SIG-M5 treated with dmso at 0.1 percent for 504 hours (cell line): ENCODE measurements at regions not wholly inside any gene's neighbourhood (a gene's known extent, or its start where the extent isn't known, plus 50 kb on each side); places are given as distances from the start of the nearest gene placed in this dataset.
"Not testable (repeated sequence)": the region's sequence is repeated elsewhere in the genome, so short reads cannot be mapped to it uniquely, and the experiment has no call there.

ENCODE experiments used
- DNase-seq: peaks from one replicate; lab custom pipeline; 2025; ENCODE audit not compliant: unreplicated experiment; lab: John Stamatoyannopoulos, UW

DNA sequence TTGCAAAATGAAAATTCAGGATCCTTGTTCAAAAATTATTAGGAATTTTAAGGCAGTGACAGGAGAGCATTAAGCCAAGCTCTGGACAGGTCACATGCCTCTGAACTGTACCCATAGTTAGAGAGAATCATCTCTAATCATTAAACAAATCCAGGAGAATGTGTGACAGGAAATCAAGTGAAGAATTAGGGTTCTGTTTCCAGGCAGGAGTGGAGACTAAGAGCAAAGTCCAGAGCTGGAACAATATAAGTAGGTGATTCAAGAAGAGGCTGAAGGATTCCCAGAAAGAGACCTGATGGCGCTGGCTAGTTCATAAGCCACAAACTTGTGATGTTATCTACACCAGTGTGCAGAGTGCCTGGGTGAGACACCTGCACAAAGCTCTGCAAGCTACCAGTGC lies 104.6 kb upstream of the PRKG2 start:
- DNase-seq: no peak

DNA sequence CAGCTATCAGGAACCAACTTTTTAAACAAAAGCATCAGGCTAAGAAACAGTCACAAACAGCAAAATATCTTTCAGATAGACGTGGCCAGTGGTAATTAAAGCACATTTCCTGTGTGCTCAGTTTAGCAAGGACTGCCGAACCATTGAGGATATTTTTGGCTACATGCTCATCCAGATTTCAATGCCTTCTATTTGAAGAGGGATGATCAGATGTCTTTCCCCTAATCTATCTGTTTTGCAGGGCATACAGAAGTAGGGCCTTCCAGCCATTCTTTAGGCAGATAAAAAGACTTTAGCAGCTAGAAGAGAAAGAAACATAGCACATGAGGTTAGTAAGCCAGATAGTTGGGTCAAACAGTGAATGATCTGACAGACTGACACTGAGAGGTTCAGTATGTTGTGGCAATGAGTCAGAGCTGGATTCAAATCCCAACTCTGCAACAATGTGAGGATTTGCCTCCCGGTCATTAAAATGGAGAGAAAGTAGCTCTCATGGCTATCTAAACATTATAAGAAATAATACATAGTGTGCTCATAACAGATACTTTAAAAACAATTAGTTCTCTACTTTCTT lies 100.0 kb upstream of the PRKG2 start:
- no peak for DNase-seq

DNA sequence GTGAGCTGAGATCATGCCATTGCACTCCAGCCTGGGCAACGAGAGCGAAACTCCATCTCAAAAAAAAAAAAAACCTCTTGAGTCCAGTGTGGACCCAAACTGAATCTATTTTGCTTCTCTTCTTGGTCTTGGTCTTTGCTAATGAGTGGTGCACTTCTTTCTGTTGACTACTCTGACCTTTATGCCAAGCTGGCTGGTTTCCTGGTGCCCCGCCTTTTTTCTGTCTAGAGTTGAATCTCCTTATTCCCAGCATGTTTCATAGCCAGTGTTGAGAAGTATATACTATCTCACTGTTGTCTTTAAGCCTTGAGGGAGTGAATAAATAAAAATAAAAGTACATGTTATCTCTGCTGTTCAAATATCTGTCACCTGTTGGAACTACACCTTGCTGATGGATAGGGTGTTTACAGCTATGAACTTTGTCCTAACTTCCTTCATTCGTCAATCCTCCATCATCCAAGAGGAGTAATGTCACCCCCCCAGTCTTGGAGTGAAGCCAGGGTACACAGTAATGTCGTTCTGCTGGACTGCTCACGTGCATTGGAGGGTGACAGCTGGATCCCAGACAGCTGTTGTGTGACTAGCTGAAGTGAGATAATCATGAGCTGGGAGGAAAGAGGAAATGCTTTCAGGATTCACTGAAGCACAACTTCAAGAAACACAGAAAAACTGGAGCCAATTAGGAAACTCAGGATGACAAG lies 99.3 kb upstream of the PRKG2 start:
- no peak for DNase-seq

DNA sequence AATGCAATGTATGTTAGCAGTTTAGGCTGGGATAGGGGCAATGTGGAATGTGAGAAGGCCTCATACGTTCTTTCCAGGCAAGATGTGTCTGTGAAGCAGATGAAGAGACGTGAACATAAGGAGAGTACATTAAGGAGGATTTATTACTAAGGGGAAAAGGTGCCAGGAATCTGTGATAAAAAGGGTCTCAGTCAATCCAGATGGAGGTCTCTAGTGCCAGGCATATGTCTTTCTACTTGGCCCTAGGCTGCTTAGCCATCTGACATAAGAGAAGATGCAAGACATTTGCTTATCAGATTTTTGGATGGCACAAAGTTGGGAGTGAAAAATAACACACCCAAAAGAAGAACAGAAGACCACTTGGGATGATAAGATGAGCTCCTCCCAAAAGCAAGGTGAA lies 93.0 kb upstream of the PRKG2 start:
- no peak for DNase-seq

DNA sequence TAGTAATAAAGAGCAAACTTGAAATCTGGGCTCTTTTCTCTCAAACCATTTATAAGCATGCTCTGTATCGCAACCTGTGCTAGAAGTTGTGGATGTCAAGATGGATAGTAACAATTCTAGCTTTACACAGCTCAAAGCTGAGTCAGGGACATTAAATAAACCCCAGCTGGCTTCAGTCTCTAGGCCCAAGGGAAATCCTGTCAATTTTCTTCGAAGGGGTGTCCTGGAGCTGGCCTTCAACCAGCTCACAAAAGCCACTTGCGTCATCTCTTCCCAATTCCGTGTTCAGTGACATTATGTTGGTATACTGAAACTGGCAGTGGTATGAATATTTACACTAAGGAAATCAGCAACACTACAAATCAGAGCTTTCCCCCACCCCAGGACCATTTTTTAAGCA lies 89.8 kb upstream of the PRKG2 start:
- DNase-seq: no peak

DNA sequence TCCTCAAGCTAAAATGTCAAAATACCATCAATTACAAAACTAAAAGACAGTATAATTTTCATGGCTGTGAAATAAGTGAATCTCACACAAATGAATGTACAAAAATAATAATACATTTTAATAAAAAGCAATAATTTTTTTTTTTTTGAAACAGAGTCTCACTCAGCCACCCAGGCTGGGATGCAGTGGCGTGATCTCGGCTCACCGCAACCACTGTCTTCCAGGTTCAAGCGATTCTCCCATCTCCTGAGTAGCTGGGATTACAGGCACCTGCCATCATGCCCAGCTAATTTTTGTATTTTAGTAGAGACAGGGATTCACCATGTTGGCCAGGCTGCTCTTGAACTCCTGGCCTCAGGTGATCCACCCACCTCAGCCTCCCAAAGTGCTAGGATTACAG lies 85.3 kb upstream of the PRKG2 start:
- DNase-seq: not testable (repeated sequence)

DNA sequence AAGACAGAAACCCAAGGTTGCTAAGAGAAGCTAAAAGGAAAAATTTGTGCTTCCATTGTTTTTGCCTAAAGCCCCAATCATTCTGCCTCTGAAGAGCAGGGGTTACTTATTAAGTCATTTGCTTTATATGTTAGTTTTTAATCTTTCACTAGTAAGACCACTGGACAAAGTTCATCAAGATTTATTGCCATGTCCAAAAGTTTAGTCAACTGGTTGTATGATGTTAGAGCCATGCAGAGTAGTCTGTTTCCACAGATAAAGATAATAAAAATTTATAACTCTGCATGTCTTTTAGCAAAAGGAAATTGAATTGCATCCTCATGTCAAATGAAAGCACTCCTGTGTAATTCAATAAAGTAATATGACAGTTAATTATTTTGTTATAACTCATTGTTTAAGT lies 75.8 kb upstream of the PRKG2 start:
- DNase-seq: no peak

DNA sequence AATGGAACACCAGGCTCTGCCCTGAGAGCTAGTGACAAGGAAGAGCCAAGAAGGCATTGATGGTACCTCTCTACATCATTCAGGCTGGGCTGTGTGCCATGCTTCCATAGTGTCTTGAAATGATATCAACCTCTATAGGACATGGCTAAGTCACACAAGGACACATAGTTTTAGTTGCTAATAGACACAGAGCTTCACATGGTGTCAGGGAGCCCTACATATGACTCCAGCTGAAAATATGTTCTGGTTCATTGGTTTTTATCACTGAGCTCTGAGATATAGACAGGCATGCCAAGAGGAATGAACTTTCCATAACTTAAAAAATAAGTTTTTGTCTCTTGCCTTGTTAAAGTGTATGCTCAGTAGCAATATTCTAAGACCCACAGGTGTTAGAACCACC lies 72.1 kb upstream of the PRKG2 start:
- DNase-seq: no peak

DNA sequence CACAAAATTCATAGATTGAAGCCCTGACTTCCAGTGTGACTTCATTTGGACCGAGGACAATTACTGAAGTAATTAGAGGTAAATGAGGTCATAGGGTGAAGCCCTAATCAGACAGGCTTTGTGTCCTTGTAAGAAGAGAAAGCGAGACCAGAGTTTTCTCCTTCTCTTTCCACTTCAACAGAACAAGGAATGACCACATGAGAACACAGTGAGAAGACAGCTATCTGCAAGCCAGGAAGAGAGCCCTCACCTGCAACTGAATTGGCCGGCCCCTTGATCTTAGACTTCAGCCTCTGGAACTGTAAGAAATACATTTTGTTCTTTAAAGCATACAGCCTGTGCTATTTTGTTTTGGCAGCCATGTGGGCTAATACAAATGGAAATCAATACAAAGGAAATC lies 67.1 kb upstream of the PRKG2 start:
- DNase-seq: no peak

DNA sequence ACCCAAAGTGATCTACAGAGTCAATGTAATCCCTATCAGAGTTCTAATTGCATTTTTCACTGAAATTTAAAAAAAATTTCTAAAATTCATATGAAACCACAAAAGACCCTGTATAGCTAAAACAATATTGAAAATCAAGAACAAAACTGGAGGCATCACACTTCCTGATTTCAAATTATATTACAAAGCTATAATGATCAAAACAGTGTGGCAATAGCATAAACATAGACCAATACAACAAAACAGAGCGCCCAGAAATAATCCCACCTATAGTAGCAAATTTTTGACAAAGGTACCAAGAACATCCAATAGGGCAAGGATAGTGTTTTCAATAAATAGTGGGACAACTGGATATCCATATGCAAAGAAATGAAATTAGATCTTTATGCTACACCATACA lies 59.4 kb upstream of the PRKG2 start:
- DNase-seq: no peak

DNA sequence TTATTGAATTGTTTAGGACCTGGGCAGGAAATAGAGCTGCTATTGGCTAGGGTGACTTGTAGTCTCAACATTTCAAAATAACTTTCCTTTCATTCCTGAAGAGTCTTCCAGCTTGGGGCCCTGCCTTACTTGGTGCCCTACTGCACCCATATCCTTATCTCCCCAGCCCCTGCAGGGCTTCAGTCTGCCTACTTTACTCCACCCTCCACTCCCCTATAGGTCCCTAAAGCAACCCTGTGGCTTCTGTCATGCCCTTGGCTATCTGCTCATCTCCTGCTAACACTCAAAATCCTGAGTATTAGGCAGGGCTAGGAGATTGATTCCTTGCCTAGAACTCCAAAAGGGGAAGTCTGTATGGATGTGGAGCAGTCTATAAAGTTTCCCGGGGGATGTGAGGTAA lies 57.6 kb upstream of the PRKG2 start:
- no peak for DNase-seq
